ENCODE measurements at regions not wholly inside any gene's neighbourhood (a gene's known extent, or its start where the extent isn't known, plus 50 kb on each side); places are given as distances from the start of the nearest gene placed in this dataset.
"Not testable (repeated sequence)": the region's sequence is repeated elsewhere in the genome, so short reads cannot be mapped to it uniquely, and the experiment has no call there.

DNA sequence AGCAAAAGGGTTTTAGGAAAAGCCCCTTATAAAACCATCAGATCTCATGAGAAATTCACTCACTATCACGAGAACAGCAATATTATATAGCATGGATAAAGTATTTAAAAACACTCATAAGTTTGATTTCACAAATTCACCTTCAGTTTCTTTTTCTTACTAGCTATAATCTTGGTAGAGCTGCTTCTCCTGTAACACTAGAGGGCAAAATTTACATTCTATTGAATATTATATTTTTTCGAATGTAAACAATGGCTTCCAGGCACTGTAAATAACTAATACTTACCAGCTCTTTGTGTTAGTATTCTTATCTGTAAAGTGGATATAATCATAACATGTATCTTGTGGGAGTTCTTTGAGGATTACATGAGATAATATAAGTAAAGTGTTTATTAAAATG, 259.6 kb downstream of the CCER1 start:
- DNase-seq (ENCODE audit: low read depth), result peak; percentile 7

DNA sequence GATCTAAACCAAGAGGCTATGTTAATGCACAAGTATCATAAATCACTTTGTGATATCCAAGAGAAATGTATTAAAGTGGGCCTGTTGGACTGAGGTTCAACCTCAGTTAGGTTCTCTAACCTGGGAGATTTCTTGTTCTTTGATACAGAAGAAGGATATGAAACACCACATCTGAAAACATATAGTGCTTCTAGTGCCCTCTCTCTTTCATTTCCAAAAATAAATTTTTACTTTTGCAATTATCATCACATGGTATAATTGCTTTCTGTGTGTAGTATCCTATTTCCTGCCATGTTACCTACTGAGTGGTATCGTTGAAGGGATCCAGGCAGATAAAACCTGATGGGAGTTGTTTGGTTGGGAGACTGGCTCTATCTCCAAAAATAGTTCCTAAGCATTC, 264.9 kb downstream of the CCER1 start:
- peak; percentile 1 for DNase-seq (ENCODE audit: low read depth)

- DNase-seq (ENCODE audit: low read depth), result not testable (repeated sequence)
These were observed 267.3 kb downstream of the CCER1 start for GRCh38 chr12:90687682-90688081.

DNA sequence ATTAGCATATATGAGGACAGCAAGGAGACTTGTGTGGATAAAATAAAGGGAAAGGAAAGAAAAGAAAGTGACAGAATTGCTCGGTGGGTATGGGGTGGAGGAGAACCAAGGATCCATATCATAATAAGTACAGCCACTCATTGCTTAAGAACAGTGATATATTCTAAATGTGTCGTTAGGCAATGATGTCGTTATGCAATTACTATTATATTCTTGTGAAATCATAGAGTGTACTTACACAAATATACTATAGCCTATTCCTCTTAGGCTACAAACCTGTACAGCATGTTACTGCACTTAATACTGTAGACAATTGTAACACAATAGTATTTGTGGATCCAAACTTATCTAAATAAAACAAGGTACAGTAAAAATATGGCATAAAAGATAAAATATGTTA, 271.1 kb downstream of the CCER1 start:
- DNase-seq (ENCODE audit: low read depth), result peak; percentile 20

DNA sequence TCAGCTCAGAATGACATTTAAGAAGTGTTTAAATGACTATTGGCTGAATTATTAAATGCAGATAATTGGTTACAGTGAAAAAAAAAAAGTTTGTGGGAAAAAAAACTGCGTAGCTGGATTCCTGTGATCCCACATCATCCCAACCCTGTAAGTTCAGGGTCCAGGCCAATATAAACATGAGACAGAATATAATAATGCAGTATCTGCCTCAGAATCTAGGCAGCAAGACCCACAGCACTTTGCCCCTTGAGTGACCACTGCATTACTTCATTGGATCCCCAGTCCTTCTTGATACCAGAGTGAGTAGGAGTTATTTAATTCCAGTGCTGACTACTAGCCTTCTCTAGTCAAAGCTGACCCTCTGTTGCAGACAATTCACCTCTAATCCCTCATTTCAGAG, 272.6 kb downstream of the CCER1 start:
- peak; percentile 2 for DNase-seq (ENCODE audit: low read depth)

- DNase-seq (ENCODE audit: low read depth), result no peak
These were observed 275.3 kb downstream of the CCER1 start for GRCh38 chr12:90679674-90680073.

- no peak for DNase-seq (ENCODE audit: low read depth)
These were observed 277.4 kb downstream of the CCER1 start for GRCh38 chr12:90677552-90677951.

DNA sequence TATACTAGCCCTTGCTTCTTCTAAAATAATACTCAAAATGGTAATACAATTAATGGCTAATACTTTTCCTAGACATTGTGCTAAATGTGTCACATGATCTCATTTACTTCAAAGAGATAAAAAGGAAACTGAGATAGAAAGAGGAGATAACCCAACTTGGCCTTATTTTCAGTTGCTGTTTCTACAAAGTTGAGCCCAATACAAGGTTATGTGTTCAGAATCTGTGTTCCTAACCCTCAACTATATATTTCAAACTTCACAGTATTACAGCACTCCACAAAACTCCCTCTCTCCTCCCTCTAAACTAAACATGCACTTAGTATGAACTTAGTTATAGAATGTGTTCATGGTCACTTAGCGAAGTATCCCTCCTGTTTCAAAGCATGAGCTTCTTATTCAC, 277.9 kb downstream of the CCER1 start:
- no peak for DNase-seq (ENCODE audit: low read depth)

DNA sequence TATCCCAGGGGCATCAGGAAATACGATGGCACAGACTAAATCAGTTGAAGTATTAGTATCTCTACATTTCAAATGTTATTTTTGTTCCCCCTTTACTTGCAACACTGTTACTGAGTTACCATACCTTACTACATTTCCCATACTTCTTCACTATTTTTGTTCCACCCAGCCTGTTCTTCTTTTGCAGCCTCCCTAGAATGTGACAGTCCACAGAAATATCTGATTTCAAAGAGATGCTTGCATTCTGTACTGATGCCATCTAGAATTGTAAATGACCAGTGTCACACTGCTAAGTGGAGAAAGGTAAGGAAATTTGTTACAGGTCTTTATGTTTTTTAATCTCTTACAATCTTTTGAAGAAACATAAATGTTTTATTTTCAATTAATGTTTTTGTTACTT, 279.9 kb downstream of the CCER1 start:
- DNase-seq (ENCODE audit: low read depth), result no peak

DNA sequence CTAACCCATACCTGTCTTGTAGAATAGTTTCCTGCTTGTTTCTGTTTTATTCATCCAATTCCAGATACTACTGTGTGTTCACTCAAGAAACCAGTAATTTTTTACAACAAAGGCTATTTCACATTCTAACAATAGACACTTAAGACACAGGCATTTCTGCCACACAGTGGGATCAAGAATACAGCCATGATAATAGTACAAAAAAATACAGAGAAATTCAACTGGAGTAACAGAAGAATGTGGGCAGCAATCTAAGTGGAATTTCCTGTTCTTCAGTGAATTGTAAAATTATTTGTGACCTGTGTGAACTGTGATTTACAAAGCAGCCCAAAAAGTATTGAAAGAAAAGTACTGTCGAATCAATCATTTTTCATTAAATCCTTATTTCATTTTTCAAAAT, 282.9 kb downstream of the CCER1 start:
- DNase-seq (ENCODE audit: low read depth), result no peak

DNA sequence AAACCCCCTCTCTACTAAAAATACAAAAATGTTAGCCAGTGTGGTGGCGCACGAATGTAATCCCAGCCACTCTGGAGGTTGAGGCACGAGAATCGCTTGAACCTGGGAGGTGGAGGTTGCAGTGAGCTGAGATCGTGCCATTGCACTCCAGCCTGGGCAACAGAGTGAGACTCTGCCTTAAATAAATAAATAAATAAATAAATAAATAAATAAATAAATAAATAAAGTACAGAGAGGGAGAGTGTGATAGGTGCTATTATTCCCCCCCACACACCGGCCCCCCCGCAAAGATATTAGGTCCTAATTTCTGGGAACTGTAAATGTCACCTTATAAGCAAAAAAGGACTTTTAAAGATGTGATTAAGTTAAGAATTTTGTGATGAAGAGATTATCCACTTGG, 291.0 kb downstream of the CCER1 start:
- DNase-seq (ENCODE audit: low read depth), result not testable (repeated sequence)

GRCh38 chr12:90659060-90659459, 295.9 kb downstream of the CCER1 start:
- DNase-seq (ENCODE audit: low read depth), result no peak

DNA sequence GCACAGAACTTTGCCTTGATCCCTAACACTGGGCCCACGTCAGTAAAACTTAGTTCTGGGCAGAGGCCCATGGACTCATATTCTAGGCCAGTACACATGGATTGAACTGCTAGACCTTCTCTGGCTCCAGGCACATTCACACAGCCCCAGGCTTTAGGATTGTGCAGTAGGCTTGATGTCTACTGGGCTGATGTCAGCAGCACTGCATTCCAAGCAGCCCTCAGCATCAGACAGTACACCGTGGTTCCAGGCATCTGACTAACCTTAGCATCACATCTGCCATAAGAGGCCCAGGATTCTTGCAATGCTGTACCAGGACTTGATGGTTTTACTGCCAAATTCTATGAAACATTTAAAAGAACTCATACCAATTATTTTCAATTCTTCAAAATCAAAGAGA, 301.9 kb downstream of the CCER1 start:
- peak; percentile 48 for DNase-seq (ENCODE audit: low read depth)

DNA sequence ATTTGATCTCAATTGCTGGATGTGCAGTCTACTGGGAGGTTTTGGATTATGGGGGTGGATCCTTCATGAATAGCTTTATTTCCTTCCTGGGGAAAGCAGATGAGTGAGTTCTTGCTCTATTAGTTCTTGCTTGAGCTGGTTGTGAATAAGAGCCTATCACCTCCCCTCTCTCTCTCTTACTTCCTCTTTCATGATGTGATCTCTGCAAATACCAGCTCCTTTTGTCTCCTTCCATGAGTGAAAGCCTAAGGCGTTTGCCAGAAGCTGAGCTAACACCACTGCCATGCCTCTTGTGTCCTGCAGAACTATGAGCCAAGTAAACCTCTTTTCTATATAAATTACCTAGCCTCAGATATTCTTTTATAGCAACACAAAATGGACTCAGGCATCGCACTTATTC, 302.7 kb downstream of the CCER1 start:
- no peak for DNase-seq (ENCODE audit: low read depth)

DNA sequence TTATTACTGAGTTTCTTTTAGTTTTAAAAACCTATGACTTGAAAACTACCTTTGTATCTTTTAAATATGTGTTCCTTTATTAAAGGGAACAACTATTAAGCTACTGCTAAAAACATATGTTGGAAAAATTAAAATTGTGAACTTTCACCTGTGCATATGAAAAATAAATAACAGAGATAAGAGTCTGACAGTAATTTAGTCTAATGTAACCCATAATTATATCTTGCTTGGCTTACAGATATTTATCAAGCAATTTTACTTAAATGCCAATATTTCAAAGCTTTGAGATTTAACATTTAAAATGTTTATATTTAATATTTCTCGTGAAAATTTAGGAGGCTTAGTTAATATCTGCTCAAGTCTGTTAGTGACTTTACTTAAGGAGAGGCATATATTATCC, 309.8 kb downstream of the CCER1 start:
- no peak for DNase-seq (ENCODE audit: low read depth)

- DNase-seq (ENCODE audit: low read depth), result no peak
These were observed 323.3 kb downstream of the CCER1 start for GRCh38 chr12:90631591-90632212.

GRCh38 chr12:90630006-90630405, 325.0 kb downstream of the CCER1 start:
- no peak for DNase-seq (ENCODE audit: low read depth)

GRCh38 chr12:90628213-90628612, 326.8 kb downstream of the CCER1 start:
- DNase-seq (ENCODE audit: low read depth), result no peak

- DNase-seq (ENCODE audit: low read depth), result peak; percentile 57
These were observed 327.6 kb downstream of the CCER1 start for GRCh38 chr12:90627180-90627896.

- DNase-seq (ENCODE audit: low read depth), result peak; percentile 78
These were observed 332.5 kb downstream of the CCER1 start for GRCh38 chr12:90622431-90622830.

- peak; percentile 73 for DNase-seq (ENCODE audit: low read depth)
These were observed 333.0 kb downstream of the CCER1 start for GRCh38 chr12:90621927-90622326.

DNA sequence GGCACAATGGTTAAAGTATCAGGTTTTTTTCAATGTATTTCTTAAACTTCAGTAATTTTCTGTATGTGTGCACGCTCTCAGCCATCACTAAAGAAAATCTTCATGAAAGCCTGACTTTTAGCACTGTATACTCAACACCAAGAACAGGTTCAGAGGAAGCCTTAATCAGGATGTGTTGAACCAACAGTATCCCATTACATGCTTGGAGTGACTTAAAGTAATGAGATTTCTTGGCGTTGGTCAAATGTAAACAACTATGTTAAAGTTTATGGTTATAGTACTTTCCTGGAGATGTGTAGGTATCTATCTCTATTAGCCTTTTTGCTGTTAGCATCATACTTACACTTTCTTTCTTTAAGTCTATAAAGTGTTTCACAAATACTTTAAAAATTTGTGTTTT, 335.0 kb downstream of the CCER1 start:
- no peak for DNase-seq (ENCODE audit: low read depth)

DNA sequence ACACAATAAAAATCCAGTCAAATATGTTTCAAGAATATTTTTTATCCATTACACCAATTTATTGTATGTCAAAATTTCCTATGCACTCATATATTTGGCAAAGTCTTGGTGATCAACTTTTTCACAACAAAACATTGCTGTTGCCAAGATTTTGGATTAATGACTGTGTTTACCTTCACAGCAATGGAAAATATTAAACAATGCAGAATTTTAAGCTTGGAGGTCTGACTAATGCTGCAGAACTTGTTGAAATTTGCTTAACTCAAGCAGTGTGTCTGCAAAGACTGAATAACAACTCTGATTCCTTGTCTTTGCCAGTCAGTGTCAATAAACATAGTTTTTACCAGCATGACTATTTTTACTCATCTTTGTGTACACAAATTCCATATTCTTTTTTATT, 336.4 kb downstream of the CCER1 start:
- peak; percentile 51 for DNase-seq (ENCODE audit: low read depth)

- DNase-seq (ENCODE audit: low read depth), result no peak
These were observed 343.1 kb downstream of the CCER1 start for GRCh38 chr12:90611891-90612290.

Data from amniotic epithelial cell (primary cell).